ENCODE measurements at regions not wholly inside any gene's neighbourhood (a gene's known extent, or its start where the extent isn't known, plus 50 kb on each side); places are given as distances from the start of the nearest gene placed in this dataset.

GRCh38 chr9:79471580-79472543 is 99.9 kb upstream of the TLE4 start:
- TF ChIP-seq, protein P1, sequence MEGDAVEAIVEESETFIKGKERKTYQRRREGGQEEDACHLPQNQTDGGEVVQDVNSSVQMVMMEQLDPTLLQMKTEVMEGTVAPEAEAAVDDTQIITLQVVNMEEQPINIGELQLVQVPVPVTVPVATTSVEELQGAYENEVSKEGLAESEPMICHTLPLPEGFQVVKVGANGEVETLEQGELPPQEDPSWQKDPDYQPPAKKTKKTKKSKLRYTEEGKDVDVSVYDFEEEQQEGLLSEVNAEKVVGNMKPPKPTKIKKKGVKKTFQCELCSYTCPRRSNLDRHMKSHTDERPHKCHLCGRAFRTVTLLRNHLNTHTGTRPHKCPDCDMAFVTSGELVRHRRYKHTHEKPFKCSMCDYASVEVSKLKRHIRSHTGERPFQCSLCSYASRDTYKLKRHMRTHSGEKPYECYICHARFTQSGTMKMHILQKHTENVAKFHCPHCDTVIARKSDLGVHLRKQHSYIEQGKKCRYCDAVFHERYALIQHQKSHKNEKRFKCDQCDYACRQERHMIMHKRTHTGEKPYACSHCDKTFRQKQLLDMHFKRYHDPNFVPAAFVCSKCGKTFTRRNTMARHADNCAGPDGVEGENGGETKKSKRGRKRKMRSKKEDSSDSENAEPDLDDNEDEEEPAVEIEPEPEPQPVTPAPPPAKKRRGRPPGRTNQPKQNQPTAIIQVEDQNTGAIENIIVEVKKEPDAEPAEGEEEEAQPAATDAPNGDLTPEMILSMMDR (IDR thresholded peaks at IDR 0.05), result no peak
- no peak for TF ChIP-seq ZFX (IDR thresholded peaks at IDR 0.05; ENCODE audit: borderline replicate concordance)

Data from 22Rv1 (cell line).